CD4-positive, alpha-beta T cell treated with Interferon gamma for 1 hour (primary cell): ENCODE measurements at regions not wholly inside any gene's neighbourhood (a gene's known extent, or its start where the extent isn't known, plus 50 kb on each side); places are given as distances from the start of the nearest gene placed in this dataset.
"Not testable (repeated sequence)": the region's sequence is repeated elsewhere in the genome, so short reads cannot be mapped to it uniquely, and the experiment has no call there.

Experiments used
- DNase-seq: peaks from one replicate; pipeline ENCODE4 v3.0.0-alpha.2; 2020

GRCh38 chr4:79659308-79659870 lies 251.4 kb upstream of the GK2 start:
- not testable (repeated sequence) for DNase-seq

- DNase-seq, result no peak
These were observed 249.4 kb upstream of the GK2 start for GRCh38 chr4:79657379-79657778.

- no peak for DNase-seq
These were observed 245.8 kb upstream of the GK2 start for GRCh38 chr4:79653871-79654270.

- no peak for DNase-seq
These were observed 244.7 kb upstream of the GK2 start for GRCh38 chr4:79652738-79653137.

GRCh38 chr4:79652232-79652631 lies 244.2 kb upstream of the GK2 start:
- DNase-seq, result no peak

- no peak for DNase-seq
These were observed 243.4 kb upstream of the GK2 start for GRCh38 chr4:79651456-79651855.

GRCh38 chr4:79650794-79651431 lies 242.9 kb upstream of the GK2 start:
- DNase-seq, result no peak

GRCh38 chr4:79650217-79650616 lies 242.2 kb upstream of the GK2 start:
- no peak for DNase-seq

- DNase-seq, result no peak
These were observed 237.9 kb upstream of the GK2 start for GRCh38 chr4:79645942-79646341.

GRCh38 chr4:79638735-79639134 lies 230.7 kb upstream of the GK2 start:
- DNase-seq, result no peak

- DNase-seq, result no peak
These were observed 229.0 kb upstream of the GK2 start for GRCh38 chr4:79636991-79637390.

- no peak for DNase-seq
These were observed 226.1 kb upstream of the GK2 start for GRCh38 chr4:79634111-79634510.

- no peak for DNase-seq
These were observed 224.1 kb upstream of the GK2 start for GRCh38 chr4:79632114-79632513.

GRCh38 chr4:79626611-79627010 lies 218.6 kb upstream of the GK2 start:
- DNase-seq, result no peak

- no peak for DNase-seq
These were observed 218.1 kb upstream of the GK2 start for GRCh38 chr4:79626101-79626500.

- no peak for DNase-seq
These were observed 217.3 kb upstream of the GK2 start for GRCh38 chr4:79625361-79625760.

- DNase-seq, result no peak
These were observed 215.2 kb upstream of the GK2 start for GRCh38 chr4:79623021-79623870.

- no peak for DNase-seq
These were observed 213.0 kb upstream of the GK2 start for GRCh38 chr4:79621061-79621460.

- no peak for DNase-seq
These were observed 212.6 kb upstream of the GK2 start for GRCh38 chr4:79620617-79621016.

- DNase-seq, result no peak
These were observed 205.4 kb upstream of the GK2 start for GRCh38 chr4:79613269-79613935.

GRCh38 chr4:79611026-79611425 lies 203.0 kb upstream of the GK2 start:
- DNase-seq, result no peak

- DNase-seq, result no peak
These were observed 201.8 kb upstream of the GK2 start for GRCh38 chr4:79609817-79610216.

- DNase-seq, result no peak
These were observed 200.0 kb upstream of the GK2 start for GRCh38 chr4:79607979-79608378.

- no peak for DNase-seq
These were observed 196.1 kb upstream of the GK2 start for GRCh38 chr4:79604152-79604551.
